PC-3 (cell line): ENCODE measurements at regions not wholly inside any gene's neighbourhood (a gene's known extent, or its start where the extent isn't known, plus 50 kb on each side); places are given as distances from the start of the nearest gene placed in this dataset.

Experiments
- CTCF ChIP-seq: fragments of 300-600 bp; sonication (generic); conservative IDR thresholded peaks from 2 replicates; pipeline ENCODE4 v1.5.1; 2017; ENCODE audit warnings: antibody characterized with exemption, low read depth, mild to moderate bottlenecking, low read length
- EZH2 ChIP-seq: fragments of 300-600 bp; sonication (generic); IDR thresholded peaks from one replicate; pipeline ENCODE4 v1.6.1; 2017; ENCODE audit warnings: antibody characterized with exemption, mild to moderate bottlenecking, low read length; ENCODE audit not compliant: unreplicated experiment
- EZH2phosphoT487 ChIP-seq: fragments of 300-600 bp; sonication (generic); IDR thresholded peaks from 2 replicates; pipeline ENCODE4 v1.6.1; 2018; ENCODE audit warnings: mild to moderate bottlenecking, antibody characterized with exemption, low read length, borderline replicate concordance

GRCh38 chr11:116415095-116415494, 357.7 kb downstream of the BUD13 start:
- TF ChIP-seq CTCF (no peak), EZH2 (no peak), EZH2phosphoT487 (no peak)
